ENCODE measurements at regions not wholly inside any gene's neighbourhood (a gene's known extent, or its start where the extent isn't known, plus 50 kb on each side); places are given as distances from the start of the nearest gene placed in this dataset.

DNA sequence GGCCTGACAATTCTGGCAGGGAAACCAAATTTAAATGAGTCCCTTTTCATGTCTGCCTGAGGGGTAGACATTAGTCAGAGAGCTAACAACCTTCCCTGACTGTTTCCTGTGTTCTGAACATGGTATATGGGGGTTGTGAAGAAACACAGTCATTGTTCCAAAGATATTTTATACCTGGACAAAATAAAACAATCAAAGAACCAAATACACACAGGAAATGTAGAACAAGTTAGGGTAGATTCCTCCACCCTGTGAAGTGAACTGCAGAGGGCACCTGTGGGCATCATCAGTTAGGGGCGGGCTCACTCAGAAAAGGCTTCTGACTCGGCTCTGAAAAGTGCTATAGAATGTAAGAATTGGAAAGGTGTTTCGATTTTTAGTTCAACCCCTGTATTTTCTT lies 231.9 kb upstream of the CADM1 start:
- no peak for ATAC-seq
- intact Hi-C loops (cut with DNase I, micrococcal nuclease) = no loop called here
- no peak overlapping the region for H3K4me3 ChIP-seq

DNA sequence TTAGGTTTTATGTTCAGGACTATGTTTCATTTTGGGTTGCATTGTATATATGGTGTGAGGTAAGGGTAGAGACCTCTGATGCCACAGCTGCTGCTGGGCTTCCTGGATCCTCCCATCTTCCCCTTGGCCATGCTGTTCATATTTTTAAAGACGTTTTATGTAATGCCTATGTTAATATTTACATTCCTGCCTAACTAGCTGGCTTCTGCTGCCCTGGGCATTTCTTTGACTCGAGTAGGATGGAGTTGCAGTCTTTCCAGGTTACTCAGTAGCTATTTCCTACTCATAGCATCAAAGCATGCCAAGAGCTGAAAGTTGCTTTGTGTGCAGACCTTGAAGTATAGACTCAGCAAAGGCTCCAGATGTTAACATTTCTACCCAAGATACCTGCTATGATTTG lies 220.5 kb upstream of the CADM1 start:
- no peaks in the 10 kb centered on the region for H3K4me1 ChIP-seq (ENCODE audit: low read depth)
- H3K9me3 ChIP-seq = no peaks in the 10 kb centered on the region

More for the DNA sequence above, 231.9 kb upstream of the CADM1 start:
- TF ChIP-seq, protein P1, sequence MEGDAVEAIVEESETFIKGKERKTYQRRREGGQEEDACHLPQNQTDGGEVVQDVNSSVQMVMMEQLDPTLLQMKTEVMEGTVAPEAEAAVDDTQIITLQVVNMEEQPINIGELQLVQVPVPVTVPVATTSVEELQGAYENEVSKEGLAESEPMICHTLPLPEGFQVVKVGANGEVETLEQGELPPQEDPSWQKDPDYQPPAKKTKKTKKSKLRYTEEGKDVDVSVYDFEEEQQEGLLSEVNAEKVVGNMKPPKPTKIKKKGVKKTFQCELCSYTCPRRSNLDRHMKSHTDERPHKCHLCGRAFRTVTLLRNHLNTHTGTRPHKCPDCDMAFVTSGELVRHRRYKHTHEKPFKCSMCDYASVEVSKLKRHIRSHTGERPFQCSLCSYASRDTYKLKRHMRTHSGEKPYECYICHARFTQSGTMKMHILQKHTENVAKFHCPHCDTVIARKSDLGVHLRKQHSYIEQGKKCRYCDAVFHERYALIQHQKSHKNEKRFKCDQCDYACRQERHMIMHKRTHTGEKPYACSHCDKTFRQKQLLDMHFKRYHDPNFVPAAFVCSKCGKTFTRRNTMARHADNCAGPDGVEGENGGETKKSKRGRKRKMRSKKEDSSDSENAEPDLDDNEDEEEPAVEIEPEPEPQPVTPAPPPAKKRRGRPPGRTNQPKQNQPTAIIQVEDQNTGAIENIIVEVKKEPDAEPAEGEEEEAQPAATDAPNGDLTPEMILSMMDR (IDR thresholded peaks at IDR 0.05) = no peak
- no peaks in the 10 kb centered on the region for H3K4me1 ChIP-seq (ENCODE audit: low read depth)
- DNase-seq = no peak
- no peaks in the 10 kb centered on the region for H3K36me3 ChIP-seq (ENCODE audit: low read depth)
- H3K9me3 ChIP-seq = no peaks in the 10 kb centered on the region

DNA sequence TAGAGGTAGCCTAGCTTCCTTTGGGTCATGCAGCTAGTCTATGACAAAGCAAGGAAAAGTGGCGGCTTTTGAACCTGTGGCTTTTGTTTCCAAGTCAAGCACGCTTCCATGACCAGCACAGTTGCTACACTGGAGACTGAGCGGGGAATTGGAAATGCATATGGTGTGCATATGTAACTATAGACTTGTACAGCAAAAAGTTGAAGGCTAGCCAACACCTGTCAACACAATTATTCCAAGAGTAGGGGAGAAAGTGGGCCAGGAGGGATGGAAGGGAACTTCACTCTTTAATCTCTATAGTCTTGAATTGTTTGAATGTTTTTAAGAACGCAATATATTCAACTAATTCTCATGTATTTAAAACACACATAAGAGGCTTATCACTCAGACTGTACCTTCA lies 218.5 kb upstream of the CADM1 start:
- no peak for ATAC-seq
- DNase-seq = no peak
- Histone ChIP-seq H3K9me3 (no peaks in the 10 kb centered on the region), H3K4me1 (ENCODE audit: low read depth) (no peaks in the 10 kb centered on the region), H3K36me3 (ENCODE audit: low read depth) (no peaks in the 10 kb centered on the region), H3K4me3 (no peak overlapping the region)
- TF ChIP-seq, protein P1 (IDR thresholded peaks at IDR 0.05) = no peak
- intact Hi-C loops (cut with DNase I, micrococcal nuclease) = no loop called here

More for the DNA sequence above, 220.5 kb upstream of the CADM1 start:
- no peaks in the 10 kb centered on the region for H3K36me3 ChIP-seq (ENCODE audit: low read depth)
- ATAC-seq (no peak), DNase-seq (no peak)
- intact Hi-C loops (cut with DNase I, micrococcal nuclease) = no loop called here
- no peak overlapping the region for H3K4me3 ChIP-seq
- TF ChIP-seq, protein P1 (IDR thresholded peaks at IDR 0.05) = no peak

DNA sequence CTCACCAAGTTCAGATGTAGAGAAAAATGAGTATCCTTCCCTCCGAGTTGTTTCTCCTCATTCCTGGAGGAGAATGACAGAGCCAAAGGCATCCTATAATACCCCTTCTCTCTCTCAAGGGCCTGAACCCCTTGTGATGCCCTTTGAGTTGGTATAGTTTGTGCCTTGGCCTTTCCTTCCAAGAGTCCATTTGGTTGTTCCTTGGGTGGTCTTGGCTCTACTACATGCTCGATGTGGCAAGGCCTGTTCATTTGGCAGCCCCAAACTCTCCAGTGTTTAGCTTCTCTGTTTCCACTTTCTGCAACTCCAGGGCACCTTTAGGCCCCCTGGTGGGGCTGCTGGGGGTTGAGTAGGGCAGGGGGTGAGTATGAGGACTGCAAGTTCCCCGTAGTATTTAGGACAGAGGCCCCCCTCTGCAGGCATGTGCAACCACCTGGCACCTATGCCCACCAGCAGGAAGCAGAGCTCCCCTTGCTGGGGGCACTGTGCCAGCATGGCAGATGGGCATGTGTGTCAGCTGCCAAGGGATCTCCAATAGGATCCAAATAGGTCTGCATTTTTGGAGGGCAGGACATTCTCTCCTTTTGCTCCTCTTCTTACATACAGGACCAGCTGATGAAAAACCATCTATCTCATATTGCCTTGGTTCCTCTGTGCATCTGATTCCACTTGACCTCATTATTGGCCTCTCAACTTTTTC lies 217.2 kb upstream of the CADM1 start:
- Histone ChIP-seq H3K36me3 (ENCODE audit: low read depth) (no peaks in the 10 kb centered on the region), H3K4me3 (no peak overlapping the region), H3K4me1 (ENCODE audit: low read depth) (no peaks in the 10 kb centered on the region), H3K9me3 (no peaks in the 10 kb centered on the region)
- DNase-seq (no peak), ATAC-seq (no peak)
- intact Hi-C loops (cut with DNase I, micrococcal nuclease) = no loop called here
- TF ChIP-seq, protein P1 (IDR thresholded peaks at IDR 0.05) = no peak

DNA sequence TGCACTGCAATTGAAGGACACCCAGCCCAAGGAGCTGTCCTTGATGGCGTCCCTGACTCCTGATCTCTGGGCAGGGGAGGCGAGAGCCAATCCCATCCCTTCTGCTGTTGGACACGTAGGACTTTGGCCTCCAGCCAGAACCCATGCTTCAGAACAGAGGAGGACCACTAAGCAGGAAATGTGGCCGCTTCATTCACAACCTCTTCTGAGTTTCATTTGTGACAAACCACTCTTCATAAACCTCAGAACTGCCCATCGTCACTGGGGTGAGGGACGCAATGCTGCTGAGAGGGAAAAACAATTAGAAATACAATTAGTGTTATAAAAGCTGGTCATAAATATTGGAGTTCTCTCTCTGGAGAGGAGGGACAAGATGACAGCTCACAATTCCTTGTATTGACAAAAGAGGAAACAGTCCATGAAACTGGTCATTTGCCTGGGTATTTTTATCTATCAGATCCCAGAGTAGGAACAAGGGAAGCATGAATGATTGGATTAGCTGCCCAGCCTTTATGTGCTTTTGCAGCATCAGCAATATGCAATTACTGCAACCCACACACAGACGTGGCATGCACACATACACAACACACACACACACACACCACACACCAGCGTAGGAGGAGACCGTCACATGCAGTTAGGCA lies 216.5 kb upstream of the CADM1 start:
- Histone ChIP-seq H3K36me3 (ENCODE audit: low read depth) (no peaks in the 10 kb centered on the region), H3K4me1 (ENCODE audit: low read depth) (no peaks in the 10 kb centered on the region), H3K9me3 (no peaks in the 10 kb centered on the region), H3K4me3 (no peak overlapping the region)
- no peak for ATAC-seq
- DNase-seq = no peak
- TF ChIP-seq, protein P1 (IDR thresholded peaks at IDR 0.05) = no peak
- intact Hi-C loops (cut with DNase I, micrococcal nuclease) = no loop called here
